Ishikawa (cell line): ENCODE measurements at regions not wholly inside any gene's neighbourhood (a gene's known extent, or its start where the extent isn't known, plus 50 kb on each side); places are given as distances from the start of the nearest gene placed in this dataset.

Experiments
- CEBPB ChIP-seq: IDR thresholded peaks from 2 replicates; pipeline ENCODE4 v1.6.1; 2012
- CREB1 ChIP-seq: IDR thresholded peaks from 2 replicates; pipeline ENCODE4 v1.6.1; 2012; ENCODE audit warnings: low read depth
- EGR1 ChIP-seq: IDR thresholded peaks from 2 replicates; pipeline ENCODE4 v1.6.1; 2012
- EP300 ChIP-seq: IDR thresholded peaks from 2 replicates; pipeline ENCODE4 v1.6.1; 2012; ENCODE audit warnings: borderline replicate concordance
- FOXM1 ChIP-seq: IDR thresholded peaks from 2 replicates; pipeline ENCODE4 v1.6.1; 2012; ENCODE audit warnings: low read depth, borderline replicate concordance
- MAX ChIP-seq: IDR thresholded peaks from 2 replicates; pipeline ENCODE4 v1.6.1; 2012
- NFIC ChIP-seq: IDR thresholded peaks from 2 replicates; pipeline ENCODE4 v1.6.1; 2012
- RAD21 ChIP-seq: IDR thresholded peaks from 2 replicates; pipeline ENCODE4 v1.6.1; 2012; ENCODE audit warnings: low read depth
- TAF1 ChIP-seq: IDR thresholded peaks from 2 replicates; pipeline ENCODE4 v1.6.1; 2012; ENCODE audit warnings: low read depth, mild to moderate bottlenecking
- YY1 ChIP-seq: IDR thresholded peaks from 2 replicates; pipeline ENCODE4 v1.6.1; 2012; ENCODE audit warnings: low read depth
- TF ChIP-seq, protein P1 (sequence below): IDR thresholded peaks from 2 replicates; pipeline ENCODE4 v1.6.1; 2012

GRCh38 chr14:40416565-40416964 lies 984.3 kb upstream of the FBXO33 start:
- TF ChIP-seq YY1 (no peak), MAX (no peak), CREB1 (no peak), RAD21 (no peak), TAF1 (no peak), FOXM1 (no peak), EP300 (no peak), EGR1 (no peak), NFIC (no peak), CEBPB (no peak)
- TF ChIP-seq, protein P1, sequence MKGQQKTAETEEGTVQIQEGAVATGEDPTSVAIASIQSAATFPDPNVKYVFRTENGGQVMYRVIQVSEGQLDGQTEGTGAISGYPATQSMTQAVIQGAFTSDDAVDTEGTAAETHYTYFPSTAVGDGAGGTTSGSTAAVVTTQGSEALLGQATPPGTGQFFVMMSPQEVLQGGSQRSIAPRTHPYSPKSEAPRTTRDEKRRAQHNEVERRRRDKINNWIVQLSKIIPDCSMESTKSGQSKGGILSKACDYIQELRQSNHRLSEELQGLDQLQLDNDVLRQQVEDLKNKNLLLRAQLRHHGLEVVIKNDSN: no peak
